ENCODE measurements at regions not wholly inside any gene's neighbourhood (a gene's known extent, or its start where the extent isn't known, plus 50 kb on each side); places are given as distances from the start of the nearest gene placed in this dataset.

- TF ChIP-seq CTCF (IDR thresholded peaks at IDR 0.05) = no peak
- TF ChIP-seq POLR2A (IDR thresholded peaks at IDR 0.05) = no peak
Observed at GRCh38 chr16:64174327-64174726, 947.5 kb downstream of the CDH11 start.
